ENCODE measurements at regions not wholly inside any gene's neighbourhood (a gene's known extent, or its start where the extent isn't known, plus 50 kb on each side); places are given as distances from the start of the nearest gene placed in this dataset.

DNA sequence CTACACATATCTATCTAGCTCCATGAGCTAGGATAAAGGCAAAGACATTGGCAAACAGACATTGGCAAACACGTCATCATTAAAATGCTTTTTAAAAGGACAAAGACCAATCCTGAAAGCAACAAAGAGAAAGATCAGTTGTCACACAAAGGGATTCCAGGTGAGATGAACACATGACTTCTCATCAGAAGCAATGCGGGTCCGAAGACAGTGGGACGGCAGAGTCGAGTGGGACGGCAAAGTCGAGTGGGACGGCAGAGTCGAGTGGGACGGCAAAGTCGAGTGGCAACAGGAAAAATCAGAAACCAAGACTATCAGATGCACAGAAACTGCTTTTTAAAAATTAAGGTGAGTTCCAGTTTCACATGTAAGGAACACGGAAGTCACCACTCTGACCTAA, 609.5 kb downstream of the BRD1 start:
- peak in 1 of 5 donors; percentile 28 for DNase-seq
- WGBS, 4 donors = 87 to 90% (median 89%) methylated on average over 12 of the region's 12 CpGs
- H3K36me3 ChIP-seq = no peaks in the 10 kb centered on the region
- H3K27me3 ChIP-seq = peaks cover 0 to 9% (median 0%) of the 10 kb centered on the region in 9 donors
- no peak for ATAC-seq
- H3K27ac ChIP-seq = no peak overlapping the region
- no peak overlapping the region for H3K4me3 ChIP-seq
- peaks cover 0 to 17% (median 3%) of the 10 kb centered on the region in 12 donors for H3K9me3 ChIP-seq
- no peaks in the 10 kb centered on the region for H3K4me1 ChIP-seq
- TF ChIP-seq CTCF (IDR thresholded peaks at IDR 0.05) = no peak
- no peak for TF ChIP-seq POLR2A (IDR thresholded peaks at IDR 0.05)
- intact Hi-C loops (cut with DNase I) = no loop called here

GRCh38 chr22:49216579-49216978, 611.1 kb downstream of the BRD1 start:
- WGBS, 4 donors = 56 to 76% (median 64%) methylated on average over 4 to 5 of the region's 5 CpGs

DNA sequence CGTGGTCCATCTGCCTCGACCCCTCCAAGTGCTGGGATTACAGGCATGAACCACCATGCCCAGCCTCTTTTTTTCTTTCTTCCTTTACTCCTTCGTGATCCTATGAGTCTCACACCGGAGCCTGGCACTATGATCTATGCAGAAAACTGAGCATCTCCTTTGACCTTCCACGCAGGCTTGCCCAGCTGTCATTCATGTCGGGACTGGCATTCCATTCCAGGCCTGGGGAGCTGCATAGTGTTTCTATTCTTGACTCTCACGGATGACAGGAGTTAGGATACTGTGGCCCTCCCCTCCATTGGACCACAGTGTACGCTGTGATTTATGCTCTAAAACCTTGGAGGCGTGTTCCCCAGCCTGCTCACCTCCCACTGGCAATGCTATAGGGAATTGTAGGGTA, 611.8 kb downstream of the BRD1 start:
- H3K27me3 ChIP-seq = peaks cover 0 to 10% (median 0%) of the 10 kb centered on the region in 9 donors
- peak in 1 of 5 donors; percentile 33 for DNase-seq
- H3K4me3 ChIP-seq = no peak overlapping the region
- H3K4me1 ChIP-seq = no peaks in the 10 kb centered on the region
- H3K36me3 ChIP-seq = no peaks in the 10 kb centered on the region
- H3K27ac ChIP-seq = no peak overlapping the region
- ATAC-seq = no peak
- H3K9me3 ChIP-seq = peaks cover 0 to 17% (median 3%) of the 10 kb centered on the region in 12 donors
- no peak for TF ChIP-seq POLR2A (IDR thresholded peaks at IDR 0.05)
- TF ChIP-seq CTCF (IDR thresholded peaks at IDR 0.05) = no peak
- intact Hi-C loops (cut with DNase I) = no loop called here
- WGBS, 4 donors = 72 to 77% (median 73%) methylated on average over 9 of the region's 9 CpGs

More at GRCh38 chr22:49216579-49216978, 611.1 kb downstream of the BRD1 start:
- Histone ChIP-seq H3K36me3 (no peaks in the 10 kb centered on the region), H3K4me1 (no peaks in the 10 kb centered on the region), H3K9me3 (peaks cover 0 to 17% (median 3%) of the 10 kb centered on the region in 12 donors), H3K4me3 (no peak overlapping the region), H3K27me3 (peaks cover 0 to 10% (median 0%) of the 10 kb centered on the region in 9 donors), H3K27ac (no peak overlapping the region)
- intact Hi-C loops (cut with DNase I) = no loop called here
- DNase-seq = peak in 1 of 5 donors; percentile 1
- no peak for TF ChIP-seq POLR2A (IDR thresholded peaks at IDR 0.05)
- TF ChIP-seq CTCF (IDR thresholded peaks at IDR 0.05) = no peak
- no peak for ATAC-seq

DNA sequence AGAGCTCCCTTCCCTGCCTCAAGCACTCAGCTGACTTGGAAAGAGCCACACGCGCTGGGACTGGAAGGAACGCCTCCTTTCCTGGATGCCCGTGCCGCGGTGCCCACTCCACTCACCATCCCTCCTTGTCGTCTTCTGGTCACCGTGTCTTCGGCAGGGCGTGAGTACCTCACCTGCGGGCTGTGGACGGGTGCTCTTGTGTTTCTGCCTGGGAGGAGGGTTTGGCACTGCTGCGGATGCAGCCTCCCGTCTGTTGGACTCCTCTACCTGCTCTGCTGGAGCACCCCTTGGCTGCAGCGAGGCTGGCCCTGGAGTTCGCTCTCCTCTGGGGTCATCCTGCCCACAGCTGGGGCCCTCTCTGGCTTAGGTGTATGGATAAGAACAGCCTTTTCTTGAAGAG, 612.7 kb downstream of the BRD1 start:
- peaks cover 0 to 6% (median 0%) of the 10 kb centered on the region in 9 donors for H3K27me3 ChIP-seq
- no peaks in the 10 kb centered on the region for H3K4me1 ChIP-seq
- no peak overlapping the region for H3K27ac ChIP-seq
- DNase-seq (peak in 2 of 5 donors; percentile 1 to 24), ATAC-seq (no peak)
- 89 to 96% (median 91%) methylated on average over 16 of the region's 16 CpGs for WGBS, 4 donors
- H3K4me3 ChIP-seq = no peak overlapping the region
- TF ChIP-seq CTCF (IDR thresholded peaks at IDR 0.05) (no peak), POLR2A (IDR thresholded peaks at IDR 0.05) (no peak)
- H3K9me3 ChIP-seq = peaks cover 0 to 17% (median 3%) of the 10 kb centered on the region in 12 donors
- no peaks in the 10 kb centered on the region for H3K36me3 ChIP-seq
- intact Hi-C loops (cut with DNase I) = no loop called here

Data from heart left ventricle (tissue), 16 donors.